ENCODE measurements at regions not wholly inside any gene's neighbourhood (a gene's known extent, or its start where the extent isn't known, plus 50 kb on each side); places are given as distances from the start of the nearest gene placed in this dataset.

- no peak for TF ChIP-seq CTCF (IDR thresholded peaks at IDR 0.05; ENCODE audit: insufficient read depth, low read depth, low read length)
- no peak for TF ChIP-seq EZH2 (IDR thresholded peaks at IDR 0.05; ENCODE audit: insufficient read depth, low read length)
Observed at GRCh38 chr13:73945871-73946270, 188.3 kb downstream of the KLF12 start.
